GM18867 (cell line): ENCODE measurements at regions not wholly inside any gene's neighbourhood (a gene's known extent, or its start where the extent isn't known, plus 50 kb on each side); places are given as distances from the start of the nearest gene placed in this dataset.
"Not testable (repeated sequence)": the region's sequence is repeated elsewhere in the genome, so short reads cannot be mapped to it uniquely, and the experiment has no call there.

Experiments
- ATAC-seq: cut with Tn5 transposase; IDR thresholded peaks from one replicate; pipeline ENCODE4 v1.9.1; 2021; ENCODE audit warnings: mild to moderate bottlenecking, moderate library complexity; ENCODE audit not compliant: unreplicated experiment

DNA sequence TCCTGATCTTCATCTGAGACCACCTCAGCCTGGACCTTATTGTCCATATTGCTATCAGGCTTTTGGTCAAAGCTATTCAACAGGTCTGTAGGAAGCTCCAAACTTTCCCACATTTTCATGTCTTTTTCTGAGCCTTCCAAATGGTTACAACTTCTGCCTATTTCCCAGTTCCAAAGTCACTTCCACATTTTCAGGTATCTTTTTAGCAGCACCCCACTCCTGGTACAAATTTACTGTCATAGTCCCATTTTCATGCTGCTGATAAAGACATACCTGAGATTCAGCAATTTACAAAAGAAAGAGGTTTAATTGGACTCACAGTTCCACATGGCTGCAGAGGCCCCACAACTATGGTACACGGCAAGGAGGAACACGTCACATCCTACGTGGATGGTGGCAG, 815.5 kb downstream of the KCNJ2 start:
- no peak for ATAC-seq

DNA sequence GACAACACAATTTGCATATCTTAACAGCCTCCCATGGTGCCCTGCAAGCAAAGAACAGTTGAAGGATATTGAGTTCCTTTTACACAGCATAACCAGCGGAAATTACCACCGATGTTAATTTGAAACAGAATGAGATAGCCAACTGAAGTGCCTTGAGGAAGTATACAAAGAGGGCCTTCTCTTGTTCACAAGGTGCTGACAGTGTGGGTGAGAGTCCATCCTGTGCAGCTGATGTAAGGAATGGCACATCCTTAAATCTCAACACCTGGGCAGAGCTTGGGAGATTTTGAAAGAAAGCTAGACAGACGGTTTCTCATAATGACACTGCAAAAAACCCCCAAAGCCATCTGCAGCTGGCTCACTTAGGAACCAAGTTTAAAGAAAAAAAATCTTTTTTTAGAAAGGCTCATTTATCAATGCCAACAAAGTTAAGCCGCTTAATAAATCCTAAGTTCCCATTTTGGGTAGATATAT, 818.6 kb downstream of the KCNJ2 start:
- ATAC-seq: peak; percentile 49

GRCh38 chr17:70988622-70989021, 819.3 kb downstream of the KCNJ2 start:
- ATAC-seq: no peak

DNA sequence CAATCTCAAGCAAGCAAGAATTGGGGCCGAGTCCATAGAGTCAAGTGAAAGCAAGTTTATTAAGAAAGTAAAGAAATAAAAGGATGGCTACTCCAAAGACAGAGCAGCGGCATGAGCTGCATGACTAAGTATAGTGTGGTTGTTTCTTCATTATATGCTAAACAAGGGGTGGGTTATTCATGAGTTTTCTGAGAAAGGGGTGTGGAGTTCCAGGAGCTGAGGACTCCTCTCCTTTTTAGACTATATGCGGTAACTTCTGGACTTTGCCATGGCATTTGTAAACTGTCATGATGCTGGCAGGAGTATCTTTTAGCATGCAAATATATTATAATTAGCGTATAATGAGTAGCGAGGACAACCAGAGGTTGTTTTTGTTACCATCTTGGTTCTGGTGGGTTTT, 819.9 kb downstream of the KCNJ2 start:
- no peak for ATAC-seq

- ATAC-seq: no peak
Measured at GRCh38 chr17:70994194-70994593, 824.9 kb downstream of the KCNJ2 start.

GRCh38 chr17:70995997-70996396, 826.7 kb downstream of the KCNJ2 start:
- no peak for ATAC-seq

DNA sequence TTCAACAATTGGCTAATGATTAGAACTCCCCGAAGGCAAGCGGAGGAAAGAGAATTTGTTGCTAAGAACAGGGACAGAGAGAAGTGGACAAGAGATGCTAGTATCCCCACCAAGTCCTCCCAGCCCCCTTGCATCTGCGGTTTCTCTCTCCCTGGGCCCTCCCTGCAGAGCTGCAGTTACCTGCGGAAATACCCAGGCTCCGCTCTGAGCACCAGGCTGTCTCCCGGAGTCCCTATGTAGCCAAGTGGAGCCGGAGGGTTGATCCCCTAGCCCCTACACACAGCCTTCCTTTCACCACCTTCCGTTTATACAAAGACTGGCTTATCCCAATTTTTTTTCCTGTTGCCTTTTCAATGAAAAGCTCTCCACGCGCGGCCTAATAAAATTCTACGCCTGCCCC, 834.4 kb downstream of the KCNJ2 start:
- ATAC-seq: no peak

DNA sequence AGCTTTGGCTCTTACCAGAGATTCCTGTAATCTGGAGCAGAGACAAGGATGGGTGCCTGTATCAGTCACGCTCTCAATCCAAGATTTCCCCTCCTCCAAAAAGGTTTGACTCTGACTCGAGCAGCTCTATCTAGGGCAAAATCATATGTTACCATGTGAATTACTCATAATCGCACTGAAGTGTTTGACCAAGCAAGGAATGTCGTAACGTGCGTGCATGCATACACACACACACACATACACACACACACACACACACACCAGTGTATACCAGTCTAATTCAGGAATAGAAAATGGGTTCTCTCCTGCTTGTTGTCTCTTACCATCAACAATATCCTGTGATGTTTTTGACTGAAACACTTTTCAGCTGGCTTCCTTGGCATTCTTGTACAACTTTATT, 835.1 kb downstream of the KCNJ2 start:
- no peak for ATAC-seq

DNA sequence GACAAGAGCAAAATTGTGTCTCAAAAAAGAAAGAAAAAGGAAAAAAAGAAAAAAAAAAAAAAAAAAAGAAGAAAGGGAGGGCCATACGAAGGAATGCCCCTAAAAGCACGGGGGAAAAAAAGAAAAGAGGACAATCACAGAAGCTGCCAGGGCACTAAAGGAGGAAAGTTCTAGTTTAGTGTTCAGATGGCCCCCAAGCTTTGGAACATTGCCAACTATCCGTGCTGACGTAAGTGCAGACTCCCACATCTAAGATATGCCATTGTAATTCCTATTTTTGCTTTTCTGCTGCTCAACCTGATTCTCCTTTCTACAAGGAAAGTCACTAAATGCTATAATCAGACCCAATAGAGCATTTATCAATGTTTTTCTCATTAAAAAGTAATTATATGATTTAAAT, 842.1 kb downstream of the KCNJ2 start:
- ATAC-seq: no peak

- ATAC-seq: no peak
Measured at GRCh38 chr17:71019699-71020098, 850.4 kb downstream of the KCNJ2 start.

GRCh38 chr17:71022758-71023157, 853.4 kb downstream of the KCNJ2 start:
- ATAC-seq: no peak

GRCh38 chr17:71023249-71024030, 854.1 kb downstream of the KCNJ2 start:
- no peak for ATAC-seq

DNA sequence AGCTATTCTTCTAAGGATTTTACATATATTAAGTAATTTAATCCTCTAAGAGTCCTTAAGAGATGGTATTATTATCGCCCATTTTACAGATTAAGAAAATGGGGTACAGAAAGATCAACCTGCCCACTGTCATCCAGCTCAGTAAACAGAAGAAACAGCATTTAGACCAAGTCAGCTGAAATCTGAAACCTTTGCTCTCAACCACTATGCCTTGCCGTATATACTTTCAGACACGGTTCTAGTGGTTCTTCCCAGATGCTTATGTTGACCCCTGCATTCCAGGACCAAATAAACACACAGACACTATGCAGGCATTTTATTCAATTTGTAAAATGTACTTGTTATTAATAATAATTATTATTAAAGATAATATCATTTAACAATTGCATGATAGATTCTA, 854.8 kb downstream of the KCNJ2 start:
- ATAC-seq: no peak

DNA sequence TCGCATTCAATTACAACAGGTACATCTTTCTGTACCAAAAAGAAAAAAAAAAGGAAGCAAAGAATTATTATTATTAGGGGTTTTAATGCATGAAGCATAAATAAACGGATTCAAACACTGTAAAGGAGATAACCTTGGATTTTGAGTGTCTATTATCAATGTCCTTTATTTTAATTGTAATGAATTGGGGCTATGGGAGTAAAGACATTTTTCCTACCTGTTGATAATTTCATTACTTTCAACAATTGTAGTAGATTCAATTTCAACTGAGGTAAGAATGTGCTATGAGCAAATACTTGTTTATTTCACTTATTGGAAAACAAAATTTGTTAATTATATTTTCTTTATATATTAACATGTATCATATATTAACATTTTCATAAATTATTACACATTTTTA, 855.6 kb downstream of the KCNJ2 start:
- no peak for ATAC-seq

DNA sequence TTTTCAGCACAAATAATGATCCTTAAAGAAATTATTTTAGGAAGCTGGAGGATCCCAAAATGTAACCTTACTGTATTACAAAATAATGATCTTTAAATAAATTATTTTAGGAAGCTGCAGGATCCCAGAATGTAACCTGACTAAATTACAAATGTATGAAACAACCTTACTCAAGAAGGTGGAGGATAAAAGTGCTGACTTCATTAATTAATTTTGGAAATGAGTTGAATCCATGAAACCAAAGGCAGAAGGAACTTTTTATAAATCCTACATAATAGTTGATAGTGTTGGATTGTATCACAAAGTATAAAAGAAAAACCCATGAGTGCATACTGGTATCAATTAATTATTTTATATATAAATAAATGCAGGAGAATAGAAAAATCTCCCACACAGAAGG, 859.9 kb downstream of the KCNJ2 start:
- no peak for ATAC-seq

DNA sequence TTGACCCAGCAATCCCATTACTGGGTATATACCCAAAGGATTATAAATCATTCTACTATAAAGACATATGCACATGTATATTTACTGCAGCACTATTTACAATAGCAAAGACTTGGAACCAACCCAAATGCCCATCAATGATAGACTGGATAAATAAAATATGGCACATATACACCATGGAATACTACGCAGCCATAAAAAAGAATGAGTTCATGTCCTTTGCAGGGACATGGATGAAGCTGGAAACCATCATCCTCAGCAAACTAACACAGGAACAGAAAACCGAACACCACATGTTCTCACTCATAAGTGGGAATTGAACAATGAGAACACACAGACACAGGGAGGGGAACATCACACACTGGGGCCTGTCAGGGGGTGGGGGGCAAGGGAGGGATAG, 862.0 kb downstream of the KCNJ2 start:
- not testable (repeated sequence) for ATAC-seq

- no peak for ATAC-seq
Measured at GRCh38 chr17:71032746-71033273, 863.5 kb downstream of the KCNJ2 start.

DNA sequence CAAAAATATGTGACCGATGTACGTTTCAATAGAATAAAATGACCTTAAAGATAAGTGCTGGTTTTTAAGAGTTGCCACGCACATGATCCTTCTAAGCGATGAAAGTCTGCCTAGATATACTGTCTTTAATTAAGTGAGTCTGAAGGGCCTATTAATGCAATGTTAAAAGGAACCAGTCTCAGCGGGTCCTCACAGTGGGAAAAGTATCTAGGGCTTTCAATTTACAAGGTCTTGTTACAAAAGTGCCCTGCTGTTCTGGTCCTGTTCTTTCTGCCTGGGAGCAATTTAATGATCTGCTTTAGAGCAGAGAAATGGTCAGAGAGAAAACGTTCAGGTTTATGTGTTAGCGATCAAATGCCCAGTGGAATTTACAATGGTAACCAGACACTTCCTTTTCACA, 864.0 kb downstream of the KCNJ2 start:
- ATAC-seq: no peak

DNA sequence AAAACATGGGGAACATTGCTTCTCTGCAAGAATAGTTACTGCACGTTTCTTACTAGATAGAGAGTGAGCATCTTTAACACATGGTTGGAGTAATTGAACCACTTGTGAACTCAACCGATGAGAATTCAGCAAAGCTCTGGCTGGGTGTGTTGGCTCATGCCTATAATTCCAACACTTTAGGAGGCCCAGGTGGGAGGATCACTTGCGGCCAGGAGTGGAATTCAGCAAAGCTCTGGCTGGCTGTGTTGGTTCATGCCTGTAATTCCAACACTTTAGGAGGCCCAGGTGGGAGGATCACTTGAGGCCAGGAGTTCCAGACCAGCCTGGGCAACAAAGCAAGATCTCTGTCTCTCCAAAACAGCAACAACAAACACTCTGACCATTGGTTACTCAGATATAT, 865.9 kb downstream of the KCNJ2 start:
- ATAC-seq: no peak

DNA sequence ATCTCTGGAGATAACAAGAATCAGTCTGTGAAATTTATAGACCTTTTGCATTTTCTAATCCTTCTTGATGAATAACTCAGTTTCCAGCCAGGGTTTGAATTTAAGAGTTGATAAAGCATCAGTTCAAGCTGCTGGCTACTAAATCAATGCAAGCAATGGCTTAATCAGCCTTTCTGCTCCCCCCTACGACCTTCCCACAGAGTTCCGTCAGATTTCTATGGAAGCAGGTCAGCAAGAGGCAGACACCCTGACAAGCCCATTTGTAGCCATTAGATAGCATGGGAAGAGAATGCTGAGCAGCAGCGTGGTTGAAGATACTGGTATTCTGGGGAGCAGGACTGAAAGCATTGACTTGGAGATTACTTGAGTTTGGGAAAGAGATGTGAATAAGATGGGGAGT, 868.1 kb downstream of the KCNJ2 start:
- ATAC-seq: no peak

DNA sequence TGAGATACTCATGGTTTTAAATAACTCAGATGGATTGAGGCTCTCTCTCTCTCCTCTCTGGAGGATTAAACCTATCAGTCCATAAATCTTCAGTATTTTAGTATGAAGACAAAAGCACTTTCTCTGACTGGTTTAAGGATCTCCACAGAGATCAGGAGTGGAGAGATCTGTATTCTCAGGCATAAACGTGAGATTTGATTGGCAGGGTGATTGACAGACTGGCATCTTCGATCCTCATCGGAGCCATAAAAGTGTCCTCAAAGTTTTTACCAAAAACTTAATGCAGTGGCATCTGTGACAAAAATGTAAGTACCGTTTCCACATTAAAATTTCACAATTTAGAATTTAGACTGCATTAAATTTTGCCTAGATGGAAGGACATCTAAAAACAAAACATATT, 870.1 kb downstream of the KCNJ2 start:
- no peak for ATAC-seq

GRCh38 chr17:71052971-71053370, 883.6 kb downstream of the KCNJ2 start:
- ATAC-seq: no peak

- ATAC-seq: no peak
Measured at GRCh38 chr17:71055128-71055527, 885.8 kb downstream of the KCNJ2 start.
